Suppressor macrophage treated with lipopolysaccharide for 1 hour (primary cell): ENCODE measurements at regions not wholly inside any gene's neighbourhood (a gene's known extent, or its start where the extent isn't known, plus 50 kb on each side); places are given as distances from the start of the nearest gene placed in this dataset.
"Not testable (repeated sequence)": the region's sequence is repeated elsewhere in the genome, so short reads cannot be mapped to it uniquely, and the experiment has no call there.

Source experiments
- DNase-seq, 3 donors: peaks; one replicate each; pipeline ENCODE4 v3.0.0-alpha.2; 2020 to 2022

DNA sequence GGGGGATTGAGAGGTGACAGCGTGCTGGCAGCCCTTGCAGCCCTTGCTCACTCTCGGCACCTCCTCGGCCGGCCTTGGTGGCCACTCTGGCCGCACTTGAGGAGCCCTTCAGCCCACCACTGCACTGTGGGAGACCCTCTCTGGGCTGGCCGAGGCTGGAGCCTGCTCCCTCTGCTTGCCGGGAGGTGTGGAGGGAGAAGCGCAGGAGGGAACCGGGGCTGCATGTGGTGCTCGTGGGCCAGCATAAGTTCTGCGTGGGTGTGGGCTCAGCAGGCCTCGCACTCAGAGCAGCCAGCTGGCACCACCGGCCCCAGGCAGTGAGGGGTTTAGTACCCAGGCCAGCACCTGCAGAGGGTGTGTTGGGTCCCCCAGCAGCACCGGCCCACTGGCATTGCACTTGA, 912.2 kb upstream of the ADGRB3 start:
- DNase-seq: no peak

DNA sequence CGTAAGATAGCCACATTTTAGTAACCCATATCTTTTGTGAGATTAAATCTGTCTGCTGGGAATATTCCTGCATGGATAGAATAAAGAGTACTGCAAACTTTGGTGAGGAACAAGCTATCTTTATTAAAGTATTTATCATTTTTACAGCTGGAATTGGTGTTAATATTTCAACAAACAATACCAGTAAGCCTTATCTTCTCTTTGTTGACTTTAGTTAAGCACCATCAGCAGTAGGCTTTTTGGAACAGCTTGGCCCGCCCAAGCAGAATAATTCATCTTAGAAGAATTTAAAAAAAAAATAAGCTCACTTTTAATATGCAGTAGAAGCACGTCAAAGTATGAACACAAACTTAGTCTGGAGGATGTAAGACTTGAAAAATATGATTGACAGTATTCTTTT, 917.8 kb upstream of the ADGRB3 start:
- DNase-seq: no peak

GRCh38 chr6:67706388-67706787, 928.7 kb upstream of the ADGRB3 start:
- DNase-seq: no peak

- DNase-seq: no peak
Measured at GRCh38 chr6:67698534-67698933, 936.5 kb upstream of the ADGRB3 start.

DNA sequence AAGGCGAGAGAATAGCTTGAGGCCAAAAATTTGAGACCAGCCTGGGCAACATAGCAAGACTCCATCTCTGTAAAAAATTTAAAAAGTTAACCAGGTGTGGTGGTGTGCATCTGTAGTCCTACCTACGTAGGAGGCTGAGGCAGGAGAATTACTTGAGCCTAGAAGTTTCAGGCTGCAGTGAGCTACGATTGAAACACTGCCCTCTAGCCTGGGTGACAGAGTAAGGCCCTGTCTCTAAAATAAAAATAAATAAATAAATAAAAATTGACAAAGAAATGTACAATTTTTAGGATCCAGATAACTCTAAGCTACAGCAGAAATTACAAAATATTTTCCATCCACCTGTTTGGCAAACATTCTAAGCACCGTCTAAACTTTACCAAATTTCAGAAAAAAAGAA, 941.0 kb upstream of the ADGRB3 start:
- no peak for DNase-seq

- no peak for DNase-seq
Measured at GRCh38 chr6:67689329-67689728, 945.8 kb upstream of the ADGRB3 start.

DNA sequence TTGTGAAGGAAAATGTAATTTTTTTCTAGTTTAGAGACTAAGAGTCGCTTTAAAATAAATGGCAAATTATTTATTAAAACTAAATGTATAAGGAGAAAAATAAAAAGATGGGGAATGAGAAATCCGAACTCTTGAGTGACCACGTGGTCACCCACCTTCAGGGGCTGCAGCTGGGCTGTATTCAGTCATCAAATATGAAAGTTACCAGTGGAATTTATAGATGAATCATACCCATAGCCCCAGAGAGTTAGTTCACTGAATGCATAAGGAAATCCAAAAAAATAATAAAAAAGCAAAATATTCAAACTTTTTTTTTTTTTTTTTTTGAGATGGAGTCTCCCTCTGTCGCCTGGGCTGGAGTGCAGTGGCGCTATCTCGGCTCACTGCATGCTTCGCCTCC, 947.7 kb upstream of the ADGRB3 start:
- no peak for DNase-seq

DNA sequence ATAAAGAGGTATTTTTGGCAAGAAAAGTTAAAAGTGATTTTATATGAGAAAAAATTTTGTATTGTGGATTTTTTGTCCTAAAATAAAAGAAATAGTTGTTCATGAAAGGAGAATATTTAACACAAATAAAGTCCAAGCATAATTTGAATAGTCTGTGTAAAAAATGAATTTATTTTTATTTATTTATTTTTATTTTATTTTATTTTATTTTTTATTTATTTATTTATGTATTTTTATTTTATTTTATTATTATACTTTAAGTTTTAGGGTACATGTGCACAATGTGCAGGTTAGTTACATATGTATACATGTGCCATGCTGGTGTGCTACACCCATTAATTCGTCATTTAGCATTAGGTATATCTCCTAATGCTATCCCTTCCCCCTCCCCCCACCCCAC, 948.9 kb upstream of the ADGRB3 start:
- DNase-seq: not testable (repeated sequence)

- DNase-seq: no peak
Measured at GRCh38 chr6:67683960-67684359, 951.1 kb upstream of the ADGRB3 start.

GRCh38 chr6:67680297-67680932, 954.7 kb upstream of the ADGRB3 start:
- DNase-seq: no peak

GRCh38 chr6:67679566-67680296, 955.4 kb upstream of the ADGRB3 start:
- DNase-seq: no peak

DNA sequence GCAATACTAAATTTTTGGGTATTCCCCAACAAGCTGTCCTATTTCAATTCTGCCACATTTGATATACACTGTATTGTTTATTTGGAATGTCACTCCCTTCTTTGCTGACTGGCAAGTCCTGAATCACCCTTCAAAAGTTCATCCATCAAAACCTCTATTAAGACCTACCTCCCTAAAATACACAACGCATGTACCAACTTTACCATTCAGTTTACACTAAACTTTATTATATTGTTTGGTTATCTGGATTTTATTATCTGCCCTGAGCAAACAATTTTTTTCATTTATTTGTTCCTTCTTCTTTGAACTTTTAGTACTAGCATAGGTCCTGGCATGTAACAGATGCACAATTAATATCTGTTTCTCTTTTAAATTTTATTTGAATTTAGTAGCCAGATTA, 958.2 kb upstream of the ADGRB3 start:
- no peak for DNase-seq

DNA sequence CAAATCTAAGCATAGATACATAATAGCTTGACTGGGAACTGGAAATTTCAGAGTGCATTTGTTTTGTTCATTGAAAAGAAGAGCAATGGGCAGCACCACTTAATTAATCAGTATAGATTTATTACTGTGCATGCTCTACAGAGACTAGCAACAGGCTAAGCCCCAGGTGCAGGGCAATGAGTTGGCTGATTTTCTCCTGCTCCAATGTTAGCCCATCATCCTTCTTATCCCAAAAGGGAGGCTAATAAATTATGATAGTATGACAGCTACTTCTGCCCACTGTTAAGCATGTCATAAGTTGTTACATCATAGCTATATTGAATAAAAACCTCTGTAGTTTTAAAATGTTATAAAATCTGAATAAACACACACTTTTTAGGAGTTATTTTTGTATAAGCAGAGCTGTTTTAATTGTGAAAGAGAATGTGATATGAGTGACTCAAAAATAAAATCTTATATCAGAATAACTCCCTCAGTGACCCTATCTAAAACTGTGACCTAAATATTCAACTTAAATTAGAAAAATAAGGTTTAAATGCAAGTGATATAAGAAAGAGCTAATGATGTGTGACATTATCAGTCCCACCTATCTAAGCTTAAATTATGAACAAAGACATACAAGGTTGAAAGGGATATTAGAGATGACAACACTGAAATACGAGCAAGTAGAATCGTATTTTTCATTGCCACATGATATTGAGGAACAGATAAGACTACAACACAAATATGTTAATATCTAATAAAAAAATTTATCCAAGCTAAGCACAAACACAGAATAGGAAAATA, 967.3 kb upstream of the ADGRB3 start:
- DNase-seq: no peak

- no peak for DNase-seq
Measured at GRCh38 chr6:67666177-67666964, 968.7 kb upstream of the ADGRB3 start.

- DNase-seq: no peak
Measured at GRCh38 chr6:67664942-67665341, 970.1 kb upstream of the ADGRB3 start.

DNA sequence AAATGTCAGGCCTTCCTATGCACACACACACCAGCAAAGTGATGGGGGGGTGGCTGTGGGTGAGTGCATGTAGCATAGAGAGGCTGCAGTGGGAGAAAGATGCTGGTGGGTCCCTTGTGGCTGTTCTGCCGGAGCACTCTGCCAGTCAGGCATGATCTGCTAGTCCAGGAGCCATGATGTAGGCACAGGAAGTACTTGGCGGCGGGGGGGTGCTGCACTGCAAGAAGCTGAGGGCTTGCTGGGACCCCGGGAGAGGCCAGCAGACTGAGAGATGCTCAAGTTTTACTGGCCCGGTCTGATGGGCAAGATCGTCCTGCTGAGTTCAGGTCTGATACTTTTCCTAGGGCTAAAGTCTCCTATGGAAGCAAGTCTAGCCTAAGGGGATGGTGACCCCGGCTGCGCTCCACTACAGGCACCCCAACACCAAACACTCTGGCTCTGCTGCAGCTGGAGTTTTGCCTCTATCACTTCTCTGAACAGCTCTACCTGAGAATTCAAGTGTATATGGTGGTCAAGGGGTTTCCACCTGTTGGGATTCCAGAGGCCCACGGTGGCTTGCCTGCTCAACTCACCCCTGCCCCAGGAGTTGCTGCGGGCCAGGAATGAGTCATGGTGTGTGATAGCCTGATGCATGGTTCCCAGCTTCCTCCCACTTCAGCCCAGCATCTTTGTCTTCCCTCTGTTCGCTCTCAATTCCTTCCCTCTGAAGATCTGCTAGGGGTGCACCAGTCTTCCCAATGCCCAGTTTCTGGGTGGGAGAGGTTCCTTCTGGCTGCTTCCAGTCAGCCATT, 971.8 kb upstream of the ADGRB3 start:
- no peak for DNase-seq

- no peak for DNase-seq
Measured at GRCh38 chr6:67653561-67653960, 981.5 kb upstream of the ADGRB3 start.

- no peak for DNase-seq
Measured at GRCh38 chr6:67646550-67646949, 988.5 kb upstream of the ADGRB3 start.

- no peak for DNase-seq
Measured at GRCh38 chr6:67643281-67643680, 991.8 kb upstream of the ADGRB3 start.

DNA sequence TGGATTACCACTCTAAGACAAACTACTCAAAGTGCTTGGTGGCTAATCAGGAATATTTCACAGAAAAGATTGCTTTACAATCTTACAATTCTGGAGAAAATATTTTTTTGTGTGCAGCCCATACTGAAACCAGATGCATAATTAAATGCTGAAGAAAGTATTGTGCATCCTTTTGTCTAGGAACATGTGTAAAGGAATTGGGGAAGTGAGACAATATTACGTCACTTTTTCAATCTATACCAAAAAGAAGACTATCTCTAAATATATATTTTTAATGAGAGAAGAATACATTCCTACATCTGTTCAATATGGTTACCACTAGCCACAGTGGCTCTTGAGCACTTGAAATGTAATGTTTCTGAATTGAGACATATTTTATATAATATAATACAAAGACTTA, 992.5 kb upstream of the ADGRB3 start:
- DNase-seq: no peak

DNA sequence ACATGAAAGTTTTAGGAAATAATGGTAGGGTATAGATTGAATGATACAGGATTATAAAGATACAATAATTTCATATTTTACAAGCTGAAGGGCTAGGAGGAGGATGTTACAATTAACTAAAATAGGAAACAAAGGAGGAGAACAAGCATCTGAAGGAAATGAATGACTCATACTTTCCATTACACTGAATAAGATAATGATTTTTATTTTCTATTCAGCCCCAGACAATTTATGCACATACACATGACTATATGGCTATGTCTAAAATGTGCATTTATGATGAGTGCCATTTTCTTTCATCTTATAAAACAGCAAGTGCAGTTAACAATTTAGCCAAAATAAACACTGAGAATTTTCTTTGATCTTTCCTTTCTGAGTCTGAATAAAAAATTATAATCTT, 994.6 kb upstream of the ADGRB3 start:
- DNase-seq: no peak

DNA sequence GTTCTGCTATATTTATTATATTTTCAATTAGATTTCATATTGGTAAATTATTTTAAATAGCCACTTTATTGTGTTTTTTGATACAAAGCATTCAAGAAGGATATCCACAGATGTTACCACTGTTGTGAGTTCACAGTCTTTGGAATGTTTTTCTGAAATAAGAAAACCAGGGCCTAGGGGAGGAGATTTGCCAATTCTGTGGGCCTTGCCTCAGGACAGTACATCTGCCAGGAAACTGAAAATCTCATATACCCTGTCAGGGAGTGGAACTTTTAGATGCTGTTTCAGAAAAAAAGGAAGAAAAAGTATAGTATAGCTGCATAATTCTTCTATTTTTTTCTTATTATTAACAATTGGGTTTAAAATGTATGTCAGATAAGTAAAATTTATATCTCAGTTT, 995.9 kb upstream of the ADGRB3 start:
- DNase-seq: no peak
